GM18498 (cell line): ENCODE measurements at regions not wholly inside any gene's neighbourhood (a gene's known extent, or its start where the extent isn't known, plus 50 kb on each side); places are given as distances from the start of the nearest gene placed in this dataset.

ENCODE experiments used
- ATAC-seq: cut with Tn5 transposase; IDR thresholded peaks from one replicate; pipeline ENCODE4 v1.9.1; 2021; ENCODE audit warnings: mild to moderate bottlenecking, moderate library complexity; ENCODE audit not compliant: unreplicated experiment

GRCh38 chr4:153939570-153939969, 150.7 kb upstream of the SFRP2 start:
- ATAC-seq = no peak

DNA sequence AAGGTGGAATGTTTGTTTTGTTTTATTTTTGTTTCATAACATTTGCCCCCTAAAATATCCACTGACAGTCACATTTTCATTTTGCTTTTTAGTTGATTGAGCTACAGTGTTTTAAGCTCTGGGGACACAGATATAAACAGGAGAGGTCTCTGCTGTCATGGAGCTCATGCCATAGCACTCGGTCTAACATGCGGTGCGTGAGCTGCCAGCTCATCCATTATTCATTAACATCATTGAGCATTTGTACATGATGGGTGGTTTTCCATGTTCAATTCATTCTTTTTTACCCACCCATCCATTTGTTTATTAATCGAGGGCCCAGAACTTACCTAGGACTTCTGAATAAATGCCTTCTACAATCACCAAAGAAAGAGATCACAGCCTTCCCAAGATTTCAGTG, 150.1 kb upstream of the SFRP2 start:
- no peak for ATAC-seq

- ATAC-seq = no peak
Observed at GRCh38 chr4:153937289-153937688, 148.4 kb upstream of the SFRP2 start.

DNA sequence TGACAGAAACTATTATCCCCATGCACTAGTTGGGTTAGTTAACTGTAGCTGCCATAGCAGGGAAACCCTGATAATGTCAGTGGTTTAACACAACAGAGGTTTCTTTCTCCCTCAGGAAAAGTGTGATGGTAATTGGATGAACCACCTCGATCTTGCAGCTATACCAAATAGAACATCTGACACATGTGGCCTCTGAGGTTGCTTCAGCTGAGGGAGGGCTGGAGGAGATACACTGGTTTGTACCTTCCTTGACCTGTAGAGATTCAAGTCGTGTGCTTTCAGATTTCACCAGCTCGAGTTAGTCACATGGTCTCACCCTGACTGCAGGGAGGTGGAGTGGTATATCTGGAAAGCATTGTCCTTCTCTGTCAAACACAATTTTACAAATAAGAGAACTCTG, 147.2 kb upstream of the SFRP2 start:
- no peak for ATAC-seq

DNA sequence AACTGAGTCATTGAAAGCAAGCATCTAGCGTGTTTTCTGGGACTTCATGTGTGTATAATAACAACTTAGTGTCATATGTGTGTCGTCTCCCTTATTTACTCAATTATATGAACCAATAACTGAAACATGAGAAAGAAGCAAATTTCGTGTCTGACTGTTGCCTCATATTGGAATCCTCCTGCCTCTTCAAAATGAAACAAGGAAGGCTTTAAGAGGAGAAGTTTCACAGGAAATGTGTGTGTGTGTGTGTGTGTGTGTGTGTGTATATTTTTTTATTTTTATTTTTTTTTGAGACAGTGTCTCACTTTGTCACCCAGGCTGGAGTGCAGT, 145.8 kb upstream of the SFRP2 start:
- no peak for ATAC-seq

DNA sequence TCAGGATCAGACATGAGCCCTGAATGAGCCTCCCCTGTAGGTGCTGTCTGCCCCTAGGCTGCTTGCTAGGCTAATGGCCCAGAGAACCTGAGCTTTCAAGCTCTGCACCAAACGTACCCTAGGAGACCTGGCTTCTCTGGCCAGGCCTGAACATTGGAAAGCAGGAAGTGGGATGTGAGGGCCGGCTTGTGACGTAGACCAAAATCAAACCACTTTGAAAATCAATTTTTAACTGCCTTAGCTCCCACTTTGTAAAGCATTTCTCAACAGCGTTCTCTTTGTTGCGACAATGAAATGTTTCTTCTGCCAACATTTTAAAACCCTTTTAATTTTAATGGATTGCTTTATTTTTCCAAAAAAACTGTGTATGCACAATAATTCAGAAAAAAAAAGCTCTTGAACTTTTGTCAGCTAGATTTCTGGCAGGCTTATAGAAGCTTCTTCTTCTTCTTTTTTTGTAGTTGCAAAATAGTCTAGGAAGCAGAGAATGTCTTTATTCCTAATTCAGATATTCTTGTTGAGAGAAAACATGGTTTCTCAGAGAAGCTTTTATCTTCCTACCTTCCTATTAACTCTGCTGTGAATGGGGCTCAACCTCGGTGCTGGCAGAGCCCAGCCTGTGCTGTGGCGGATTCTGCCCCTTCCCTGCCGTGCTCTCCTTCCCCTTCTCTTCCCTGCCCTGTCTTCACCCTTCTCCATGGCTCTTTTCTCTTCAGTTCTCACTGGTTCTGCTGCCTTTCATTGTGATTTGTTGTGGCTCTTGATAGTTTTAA, 145.2 kb upstream of the SFRP2 start:
- no peak for ATAC-seq

DNA sequence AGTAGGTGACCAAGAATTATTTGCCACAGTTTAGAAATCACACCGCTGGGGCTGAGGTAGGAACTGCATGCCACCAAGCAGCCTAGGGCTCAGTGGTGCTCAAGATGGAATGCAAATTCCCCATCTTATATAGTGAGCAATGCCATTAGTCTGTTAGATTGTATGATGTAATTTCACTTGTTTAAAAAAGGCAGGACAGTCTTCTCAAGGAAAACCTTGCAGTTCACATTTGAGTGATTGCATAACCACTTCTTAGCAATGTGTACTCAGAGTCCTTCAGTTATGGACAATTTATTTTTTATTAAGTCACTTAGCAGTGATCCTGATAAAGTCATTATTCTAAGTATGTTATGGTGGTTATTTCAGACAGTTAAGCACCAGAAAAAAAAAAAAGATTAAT, 142.9 kb upstream of the SFRP2 start:
- no peak for ATAC-seq

DNA sequence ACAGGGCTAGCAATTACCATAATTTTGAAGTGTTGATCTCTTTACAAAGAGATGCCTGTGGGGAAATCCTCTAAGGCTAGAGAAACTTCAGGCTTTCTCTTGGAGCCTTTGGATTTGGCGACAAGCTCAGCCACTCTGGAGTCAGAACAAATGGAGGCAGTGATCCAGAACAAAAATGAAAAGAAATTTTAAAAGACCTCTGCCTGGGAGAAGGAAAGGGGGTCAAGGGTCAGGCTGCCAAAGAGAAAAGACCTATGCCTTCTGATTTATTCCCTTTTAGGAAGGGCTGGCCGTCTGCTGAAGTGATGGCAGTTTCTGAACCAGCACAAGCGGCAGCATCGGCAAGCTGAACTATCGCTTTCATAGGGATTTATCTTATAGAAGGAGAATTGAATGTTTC, 140.8 kb upstream of the SFRP2 start:
- no peak for ATAC-seq

DNA sequence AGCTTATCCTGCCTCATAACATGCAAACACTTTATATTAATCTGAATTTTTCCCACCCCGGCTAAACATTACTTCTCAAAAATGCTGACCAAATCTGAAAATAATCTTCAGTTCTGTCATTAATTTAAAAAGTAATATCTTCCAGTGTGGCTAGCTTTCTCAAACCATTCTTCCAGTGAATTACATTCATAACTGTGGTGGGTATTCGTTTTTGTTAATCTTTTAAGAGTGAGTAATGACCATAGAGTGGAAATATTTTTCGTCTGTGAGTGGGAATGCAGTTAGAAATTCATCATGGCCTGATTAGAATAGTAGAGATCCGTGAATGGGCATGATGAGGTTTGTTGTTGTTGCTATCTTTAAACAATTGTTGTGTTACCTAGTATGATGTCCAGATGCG, 138.6 kb upstream of the SFRP2 start:
- ATAC-seq = no peak

DNA sequence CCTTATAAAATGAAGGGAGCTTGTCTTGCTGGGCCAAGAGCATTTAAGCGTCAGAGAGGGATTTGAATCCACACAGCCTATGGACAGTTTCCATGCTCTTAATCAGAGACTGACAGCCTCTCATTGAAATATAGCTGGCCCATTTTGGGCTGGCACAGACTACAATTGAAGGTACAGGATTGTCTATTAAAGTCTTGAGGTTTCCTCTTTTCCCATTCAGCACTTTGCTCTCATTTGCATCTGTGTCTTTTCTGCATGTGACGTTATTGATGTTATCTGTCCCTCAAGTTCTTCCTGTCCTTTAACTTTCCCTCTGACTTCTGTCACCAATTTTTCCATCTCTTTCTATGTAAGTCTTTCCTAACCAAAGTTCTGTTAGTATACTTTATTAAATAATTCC, 133.3 kb upstream of the SFRP2 start:
- ATAC-seq = no peak

GRCh38 chr4:153919667-153920066, 130.8 kb upstream of the SFRP2 start:
- no peak for ATAC-seq

DNA sequence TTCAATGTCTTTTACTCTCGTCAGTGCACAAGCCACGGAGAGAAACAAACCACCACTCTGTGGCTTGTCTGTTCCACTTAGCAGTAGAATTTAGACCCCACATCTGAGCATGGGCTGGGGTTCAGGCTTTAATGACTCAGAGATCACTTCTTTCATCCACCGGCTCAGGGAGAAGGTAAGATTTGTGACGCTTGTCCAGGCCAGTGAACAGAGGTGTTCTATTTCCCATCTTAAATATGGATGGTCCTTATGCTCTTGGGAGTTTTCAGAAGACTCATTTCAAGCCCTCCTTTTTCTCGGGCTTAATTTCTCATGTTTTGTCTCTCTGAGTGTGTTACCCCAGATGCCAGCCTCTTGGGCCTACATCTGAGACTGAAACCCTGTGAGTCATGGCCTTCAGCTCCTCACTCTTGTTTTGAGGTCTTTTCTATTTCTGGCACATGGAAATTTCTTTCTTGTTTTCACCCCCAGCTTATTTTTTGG, 127.4 kb upstream of the SFRP2 start:
- peak; percentile 98 for ATAC-seq

DNA sequence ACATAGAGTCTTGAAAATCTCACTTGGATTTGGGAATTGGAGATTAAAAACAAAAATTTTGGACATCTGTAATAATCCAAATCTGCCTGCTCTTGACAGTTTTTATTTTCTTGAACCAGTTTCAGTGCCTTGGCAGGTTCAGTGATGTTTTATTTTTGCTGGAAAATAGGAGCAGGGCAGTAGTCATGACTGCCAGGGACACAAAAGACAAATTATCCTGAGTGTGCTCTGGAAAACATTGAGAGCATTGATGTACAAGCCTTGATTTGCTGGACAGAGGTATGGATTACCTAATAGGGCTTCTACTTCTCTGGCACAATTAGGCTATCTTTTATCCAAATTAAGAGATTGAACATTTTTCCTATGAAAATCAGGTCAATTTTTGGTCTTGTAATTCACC, 123.4 kb upstream of the SFRP2 start:
- ATAC-seq = no peak

DNA sequence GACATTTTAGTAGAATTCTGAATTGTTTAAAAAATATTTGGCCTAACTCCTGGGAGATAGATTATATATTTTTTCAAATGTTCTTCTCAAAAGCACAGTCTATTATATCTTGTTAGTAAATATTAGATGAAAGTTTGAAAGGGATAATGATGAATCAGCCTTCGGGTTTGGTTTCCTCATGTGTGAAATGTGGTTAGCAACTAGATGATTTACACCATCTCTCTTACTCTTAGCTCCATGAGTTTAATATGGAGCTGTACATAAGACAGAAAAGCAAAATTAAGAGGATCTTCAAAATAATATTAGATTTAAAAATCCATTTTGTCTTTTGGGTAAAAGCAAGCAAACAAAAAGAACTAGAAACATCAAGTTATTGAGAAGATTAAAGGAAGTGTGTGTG, 120.8 kb upstream of the SFRP2 start:
- ATAC-seq = no peak

- ATAC-seq = no peak
Observed at GRCh38 chr4:153906231-153906630, 117.3 kb upstream of the SFRP2 start.

- ATAC-seq = no peak
Observed at GRCh38 chr4:153905231-153905630, 116.3 kb upstream of the SFRP2 start.

GRCh38 chr4:153904011-153904410, 115.1 kb upstream of the SFRP2 start:
- ATAC-seq = no peak

GRCh38 chr4:153901220-153901619, 112.3 kb upstream of the SFRP2 start:
- ATAC-seq = no peak

DNA sequence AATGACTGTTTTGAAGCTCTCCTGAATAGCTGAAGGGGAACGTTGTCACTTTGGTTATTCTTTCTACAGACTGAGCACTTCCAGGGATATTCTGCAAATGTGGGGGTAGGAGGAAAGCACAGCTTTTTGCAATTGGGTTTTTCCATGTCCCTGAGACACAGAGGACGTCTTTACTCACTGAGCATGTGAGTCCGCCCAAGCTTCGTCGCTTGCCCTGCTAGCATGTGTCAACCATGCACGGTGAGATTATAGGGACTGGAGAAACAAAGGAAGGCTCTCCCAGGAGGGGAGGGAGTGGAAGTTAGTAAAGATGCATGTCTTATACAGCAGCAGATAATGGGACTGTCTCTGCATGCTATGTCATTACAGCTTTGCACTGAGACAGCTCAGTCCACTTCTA, 111.5 kb upstream of the SFRP2 start:
- no peak for ATAC-seq

DNA sequence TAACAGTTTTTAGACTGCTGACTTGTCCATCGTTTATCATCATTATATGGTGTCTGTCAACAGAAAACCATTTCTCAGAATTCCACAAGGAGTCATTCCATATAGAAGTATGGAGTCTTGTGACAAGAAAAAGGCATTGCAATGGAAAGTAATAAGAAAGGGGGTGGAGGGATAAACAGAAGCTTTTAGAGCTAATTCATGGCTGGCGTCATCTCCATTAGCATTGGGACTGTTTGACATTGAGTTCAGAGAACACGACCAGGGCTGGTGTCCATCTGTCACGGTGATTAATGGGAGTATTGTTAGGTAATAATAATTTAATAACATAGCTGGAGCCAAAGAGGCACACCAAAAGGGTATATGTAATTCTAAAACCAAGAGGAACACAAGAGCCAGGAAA, 101.9 kb upstream of the SFRP2 start:
- no peak for ATAC-seq

DNA sequence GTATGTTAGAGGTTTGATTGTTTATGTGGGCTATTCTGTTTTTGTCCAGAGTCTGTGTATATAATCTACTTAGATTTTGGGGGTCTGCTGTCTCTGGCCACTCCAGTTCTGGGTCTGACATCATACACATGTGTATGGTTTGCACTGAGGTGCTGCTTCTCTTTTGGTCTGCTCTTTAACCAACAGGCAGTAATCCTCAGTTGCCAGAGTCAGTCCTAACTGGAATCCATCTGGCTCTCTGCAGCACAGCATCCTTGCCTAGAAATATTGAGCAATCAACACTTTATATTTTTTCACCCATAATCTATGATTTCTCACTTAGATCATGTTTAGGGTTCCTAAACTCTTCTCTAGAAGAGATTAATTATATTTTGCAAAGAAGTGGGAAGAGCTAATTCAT, 98.3 kb upstream of the SFRP2 start:
- no peak for ATAC-seq

GRCh38 chr4:153884325-153884724, 95.4 kb upstream of the SFRP2 start:
- no peak for ATAC-seq

DNA sequence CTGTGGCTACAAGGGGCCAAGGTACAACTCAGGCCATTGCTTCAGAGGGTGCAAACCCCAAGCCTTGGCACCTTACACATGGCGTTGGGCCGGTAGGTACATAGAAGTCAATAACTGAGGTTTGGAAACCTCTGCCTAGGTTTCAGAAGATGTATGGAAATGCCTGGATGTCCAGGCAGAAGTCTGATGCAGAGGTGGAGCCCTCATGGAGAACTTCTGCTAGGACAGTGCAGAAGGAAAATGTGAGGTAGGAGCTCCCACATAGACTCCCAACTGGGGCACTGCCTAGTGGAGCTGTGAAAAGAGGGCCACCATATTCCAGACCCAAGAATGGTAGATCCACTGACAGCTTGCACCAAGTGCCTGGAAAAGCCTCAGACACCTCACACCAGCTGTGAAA, 92.1 kb upstream of the SFRP2 start:
- ATAC-seq = no peak
